Body of pancreas (tissue), 4 donors: ENCODE measurements at regions not wholly inside any gene's neighbourhood (a gene's known extent, or its start where the extent isn't known, plus 50 kb on each side); places are given as distances from the start of the nearest gene placed in this dataset.

Source experiments
- ATAC-seq: fragments of 150-250 bp; one replicate; pipeline ENCODE4 v1.9.1; 2016
- DNase-seq, 4 donors: peaks; one replicate each; pipeline ENCODE4 v3.0.0-alpha.2; 2019
- H3K27ac ChIP-seq, 4 donors: fragments of 200-600 bp; sonication (generic); 1 replicate in 3 of 4; 2 replicates in 1 of 4; pipeline versions ENCODE4 v1.5.1 to v1.6.1; 2016 to 2019; ENCODE audit warnings: mild to moderate bottlenecking in 1 of 4, mixed read lengths in 1 of 4, moderate library complexity in 1 of 4
- H3K27me3 ChIP-seq, 2 donors: fragments of 200-600 bp; sonication (generic); one replicate each; pipeline ENCODE4 v1.6.0; 2016; ENCODE audit warnings: mild to moderate bottlenecking in 1 of 2
- H3K36me3 ChIP-seq, 2 donors: fragments of 200-600 bp; sonication (generic); replicated peaks in 1 of 2; 2 replicates each; pipeline ENCODE4 v1.5.1; 2016; ENCODE audit warnings: low read depth in 2 of 2; ENCODE audit not compliant: insufficient read depth in 1 of 2
- H3K4me1 ChIP-seq: fragments of 200-600 bp; sonication (generic); one replicate; pipeline ENCODE4 v1.6.0; 2016
- H3K4me3 ChIP-seq, 2 donors: fragments of 200-600 bp; sonication (generic); 1 replicate in 1 of 2; 2 replicates in 1 of 2; pipeline ENCODE4 v1.5.1; 2016 to 2019
- H3K9me3 ChIP-seq, 3 donors: fragments of 200-600 bp; sonication (generic); 1 replicate in 2 of 3; 2 replicates in 1 of 3; pipeline ENCODE4 v1.5.1; 2016
- POLR2A ChIP-seq, 3 donors: fragments of 450-650 bp; IDR thresholded peaks; one replicate each; pipeline ENCODE4 v1.6.1; 2016; ENCODE audit warnings: antibody characterized with exemption in 3 of 3, mild to moderate bottlenecking in 2 of 3
- WGBS, 2 donors: methylation state at CpG; one replicate each; pipeline ENCODE4 v1.1.5; 2017; 5-methylcytosine and 5-hydroxymethylcytosine counted together
- intact Hi-C: fragments of 100-400 bp; cut with DNase I; formaldehyde crosslinking; loops from one replicate; pipeline ENCODE4 v1.15.1; 2023
- TF ChIP-seq, protein P1 (sequence below), 7 experiments: fragments of 450-650 bp in 4 of 7; fragments of 200-600 bp in 3 of 7; sonication (generic) in 3 of 7; IDR thresholded peaks; one replicate each; pipeline ENCODE4 v1.5.1; 2016 to 2019; ENCODE audit warnings: antibody characterized with exemption in 7 of 7

DNA sequence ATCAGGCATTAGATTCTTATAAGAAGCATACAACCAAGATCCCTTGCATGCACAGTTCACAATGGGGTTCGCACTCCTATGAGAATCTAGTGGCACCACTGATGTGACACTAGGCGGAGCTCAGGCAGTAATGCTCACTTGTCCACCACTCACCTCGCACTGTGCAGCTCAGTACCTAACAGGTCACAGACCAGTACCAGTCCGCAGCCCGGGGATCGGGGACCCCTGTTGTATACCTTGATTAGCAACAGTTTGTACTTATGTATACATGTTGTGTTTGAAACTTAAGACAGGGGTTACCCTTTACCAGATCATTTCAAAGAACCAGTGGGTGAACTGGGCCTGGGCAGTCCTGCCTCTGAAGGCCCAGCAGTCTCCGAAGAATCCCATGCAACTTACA is 103.7 kb downstream of the PMP22 start:
- WGBS, 2 donors, result 75 to 78% methylated on average over 7 of the region's 7 CpGs
- no peak for ATAC-seq
- Histone ChIP-seq H3K4me1 (no peaks in the 10 kb centered on the region), H3K36me3 (no peaks in the 10 kb centered on the region), H3K27ac (no peak overlapping the region), H3K9me3 (no peaks in the 10 kb centered on the region), H3K27me3 (no peaks in the 10 kb centered on the region), H3K4me3 (no peak overlapping the region)
- no peak for DNase-seq
- TF ChIP-seq POLR2A (IDR thresholded peaks at IDR 0.05), result no peak
- TF ChIP-seq, protein P1, sequence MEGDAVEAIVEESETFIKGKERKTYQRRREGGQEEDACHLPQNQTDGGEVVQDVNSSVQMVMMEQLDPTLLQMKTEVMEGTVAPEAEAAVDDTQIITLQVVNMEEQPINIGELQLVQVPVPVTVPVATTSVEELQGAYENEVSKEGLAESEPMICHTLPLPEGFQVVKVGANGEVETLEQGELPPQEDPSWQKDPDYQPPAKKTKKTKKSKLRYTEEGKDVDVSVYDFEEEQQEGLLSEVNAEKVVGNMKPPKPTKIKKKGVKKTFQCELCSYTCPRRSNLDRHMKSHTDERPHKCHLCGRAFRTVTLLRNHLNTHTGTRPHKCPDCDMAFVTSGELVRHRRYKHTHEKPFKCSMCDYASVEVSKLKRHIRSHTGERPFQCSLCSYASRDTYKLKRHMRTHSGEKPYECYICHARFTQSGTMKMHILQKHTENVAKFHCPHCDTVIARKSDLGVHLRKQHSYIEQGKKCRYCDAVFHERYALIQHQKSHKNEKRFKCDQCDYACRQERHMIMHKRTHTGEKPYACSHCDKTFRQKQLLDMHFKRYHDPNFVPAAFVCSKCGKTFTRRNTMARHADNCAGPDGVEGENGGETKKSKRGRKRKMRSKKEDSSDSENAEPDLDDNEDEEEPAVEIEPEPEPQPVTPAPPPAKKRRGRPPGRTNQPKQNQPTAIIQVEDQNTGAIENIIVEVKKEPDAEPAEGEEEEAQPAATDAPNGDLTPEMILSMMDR (IDR thresholded peaks at IDR 0.05), result no peak
- intact Hi-C loops, result no loop called here

DNA sequence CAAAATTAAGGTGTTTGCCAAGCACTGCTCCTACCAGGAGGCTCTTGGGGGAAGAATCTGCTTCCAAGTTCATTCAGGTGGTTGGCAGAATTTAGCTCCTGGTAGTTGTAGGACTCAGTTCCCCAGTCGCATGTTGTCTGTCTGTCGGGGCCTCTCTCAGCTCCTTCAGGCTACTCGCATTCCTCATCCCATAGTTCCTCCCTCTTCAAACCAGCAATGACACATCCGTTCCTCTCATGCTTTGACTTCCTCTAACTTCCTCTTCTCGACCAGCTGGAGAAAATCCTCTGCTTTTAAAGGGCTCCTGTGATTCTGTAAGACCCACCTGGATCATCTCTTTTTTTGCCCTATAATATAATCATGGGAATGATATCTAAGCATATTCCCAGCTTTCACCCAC is 108.1 kb downstream of the PMP22 start:
- ATAC-seq, result no peak
- intact Hi-C loops, result no loop called here

GRCh38 chr17:15154618-15155017 is 110.5 kb downstream of the PMP22 start:
- intact Hi-C loops, result no loop called here
- ATAC-seq (no peak), DNase-seq (no peak)
- Histone ChIP-seq H3K4me3 (no peak overlapping the region), H3K27ac (no peak overlapping the region), H3K9me3 (no peaks in the 10 kb centered on the region), H3K27me3 (no peaks in the 10 kb centered on the region), H3K4me1 (no peaks in the 10 kb centered on the region), H3K36me3 (no peaks in the 10 kb centered on the region)
- WGBS, 2 donors, result 75 to 78% methylated on average over 2 of the region's 2 CpGs
- TF ChIP-seq POLR2A (IDR thresholded peaks at IDR 0.05), result no peak
- TF ChIP-seq, protein P1 (IDR thresholded peaks at IDR 0.05), result no peak

More for the DNA sequence above, 108.1 kb downstream of the PMP22 start:
- WGBS, 2 donors, result 30 to 31% methylated on average over 5 of the region's 5 CpGs
- TF ChIP-seq, protein P1 (IDR thresholded peaks at IDR 0.05), result no peak
- TF ChIP-seq POLR2A (IDR thresholded peaks at IDR 0.05), result no peak
- Histone ChIP-seq H3K36me3 (no peaks in the 10 kb centered on the region), H3K27ac (no peak overlapping the region), H3K9me3 (no peaks in the 10 kb centered on the region), H3K4me3 (no peak overlapping the region), H3K4me1 (no peaks in the 10 kb centered on the region), H3K27me3 (no peaks in the 10 kb centered on the region)
- DNase-seq, result no peak

DNA sequence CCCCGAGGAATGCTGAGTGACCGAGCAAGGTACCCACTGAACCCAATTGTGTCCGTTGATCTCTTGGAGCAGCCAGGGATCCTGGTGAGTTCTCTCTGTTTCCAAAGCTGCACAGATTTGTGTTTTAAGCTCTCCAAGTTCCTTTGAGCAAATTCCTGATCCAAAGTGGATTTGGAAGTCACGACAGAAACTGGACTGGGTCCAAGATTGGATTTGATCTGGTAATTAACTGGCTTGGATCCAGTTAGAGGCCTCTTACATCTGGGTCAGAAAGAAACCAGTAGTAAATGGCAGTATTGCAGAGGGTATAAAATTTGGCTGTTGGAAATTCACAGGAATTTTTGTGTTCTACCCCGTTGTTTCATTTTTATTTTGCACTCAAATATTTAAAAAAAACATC is 119.5 kb downstream of the PMP22 start:
- TF ChIP-seq, protein P1 (IDR thresholded peaks at IDR 0.05), result no peak
- no peak for TF ChIP-seq POLR2A (IDR thresholded peaks at IDR 0.05)
- 80 to 81% methylated on average over 5 of the region's 5 CpGs for WGBS, 2 donors
- Histone ChIP-seq H3K27ac (no peak overlapping the region), H3K4me3 (no peak overlapping the region), H3K4me1 (no peaks in the 10 kb centered on the region), H3K36me3 (no peaks in the 10 kb centered on the region), H3K9me3 (no peaks in the 10 kb centered on the region), H3K27me3 (no peaks in the 10 kb centered on the region)
- DNase-seq (no peak), ATAC-seq (no peak)
- intact Hi-C loops, result no loop called here

GRCh38 chr17:15143524-15143923 is 121.6 kb downstream of the PMP22 start:
- H3K9me3 ChIP-seq, result no peaks in the 10 kb centered on the region
- TF ChIP-seq, protein P1 (IDR thresholded peaks at IDR 0.05), result no peak
- no peak for TF ChIP-seq POLR2A (IDR thresholded peaks at IDR 0.05)
- H3K27ac ChIP-seq, result no peak overlapping the region
- no peaks in the 10 kb centered on the region for H3K36me3 ChIP-seq
- H3K27me3 ChIP-seq, result no peaks in the 10 kb centered on the region
- DNase-seq, result no peak
- WGBS, 2 donors, result 59 to 66% methylated on average over 6 of the region's 6 CpGs
- no peak for ATAC-seq
- no peak overlapping the region for H3K4me3 ChIP-seq
- no peaks in the 10 kb centered on the region for H3K4me1 ChIP-seq
- intact Hi-C loops, result no loop called here
